Lung microvascular endothelial cell (primary cell): ENCODE measurements at regions not wholly inside any gene's neighbourhood (a gene's known extent, or its start where the extent isn't known, plus 50 kb on each side); places are given as distances from the start of the nearest gene placed in this dataset.
"Not testable (repeated sequence)": the region's sequence is repeated elsewhere in the genome, so short reads cannot be mapped to it uniquely, and the experiment has no call there.

ENCODE experiments used
- DNase-seq, 2 donors: peaks; one replicate each; pipeline versions ENCODE4 v3.0.0 to v3.0.0-alpha.2; 2010; ENCODE audit warnings: low read depth in 2 of 2

GRCh38 chr4:142897518-142897917 is 51.4 kb upstream of the INPP4B start:
- not testable (repeated sequence) for DNase-seq

- no peak for DNase-seq
These were observed 54.5 kb upstream of the INPP4B start for GRCh38 chr4:142900622-142901021.

GRCh38 chr4:142901166-142901662 is 55.1 kb upstream of the INPP4B start:
- no peak for DNase-seq

GRCh38 chr4:142903617-142904016 is 57.5 kb upstream of the INPP4B start:
- not testable (repeated sequence) for DNase-seq

GRCh38 chr4:142909908-142910307 is 63.8 kb upstream of the INPP4B start:
- no peak for DNase-seq

GRCh38 chr4:142913034-142913433 is 66.9 kb upstream of the INPP4B start:
- DNase-seq = no peak

- no peak for DNase-seq
These were observed 67.4 kb upstream of the INPP4B start for GRCh38 chr4:142913461-142914030.

- no peak for DNase-seq
These were observed 71.6 kb upstream of the INPP4B start for GRCh38 chr4:142917678-142918077.

- no peak for DNase-seq
These were observed 76.6 kb upstream of the INPP4B start for GRCh38 chr4:142922720-142923119.

- DNase-seq = no peak
These were observed 77.5 kb upstream of the INPP4B start for GRCh38 chr4:142923619-142924018.

- no peak for DNase-seq
These were observed 79.1 kb upstream of the INPP4B start for GRCh38 chr4:142925161-142925560.

GRCh38 chr4:142927721-142928120 is 81.6 kb upstream of the INPP4B start:
- no peak for DNase-seq

- DNase-seq = no peak
These were observed 83.4 kb upstream of the INPP4B start for GRCh38 chr4:142929526-142929925.

GRCh38 chr4:142933207-142933606 is 87.1 kb upstream of the INPP4B start:
- no peak for DNase-seq

GRCh38 chr4:142940425-142941330 is 94.6 kb upstream of the INPP4B start:
- DNase-seq = no peak

GRCh38 chr4:142944565-142944964 is 98.5 kb upstream of the INPP4B start:
- no peak for DNase-seq

GRCh38 chr4:142952821-142953580 is 106.9 kb upstream of the INPP4B start:
- no peak for DNase-seq

- DNase-seq = no peak
These were observed 108.3 kb upstream of the INPP4B start for GRCh38 chr4:142954415-142954814.

GRCh38 chr4:142955501-142955900 is 109.4 kb upstream of the INPP4B start:
- no peak for DNase-seq

GRCh38 chr4:142959173-142959572 is 113.1 kb upstream of the INPP4B start:
- no peak for DNase-seq

GRCh38 chr4:142960126-142960525 is 114.0 kb upstream of the INPP4B start:
- DNase-seq = no peak
